SKM-1 (cell line): ENCODE measurements at regions not wholly inside any gene's neighbourhood (a gene's known extent, or its start where the extent isn't known, plus 50 kb on each side); places are given as distances from the start of the nearest gene placed in this dataset.
"Not testable (repeated sequence)": the region's sequence is repeated elsewhere in the genome, so short reads cannot be mapped to it uniquely, and the experiment has no call there.

ENCODE experiments used
- DNase-seq: peaks from one replicate; lab custom pipeline; 2025; ENCODE audit not compliant: unreplicated experiment; lab: John Stamatoyannopoulos, UW

DNA sequence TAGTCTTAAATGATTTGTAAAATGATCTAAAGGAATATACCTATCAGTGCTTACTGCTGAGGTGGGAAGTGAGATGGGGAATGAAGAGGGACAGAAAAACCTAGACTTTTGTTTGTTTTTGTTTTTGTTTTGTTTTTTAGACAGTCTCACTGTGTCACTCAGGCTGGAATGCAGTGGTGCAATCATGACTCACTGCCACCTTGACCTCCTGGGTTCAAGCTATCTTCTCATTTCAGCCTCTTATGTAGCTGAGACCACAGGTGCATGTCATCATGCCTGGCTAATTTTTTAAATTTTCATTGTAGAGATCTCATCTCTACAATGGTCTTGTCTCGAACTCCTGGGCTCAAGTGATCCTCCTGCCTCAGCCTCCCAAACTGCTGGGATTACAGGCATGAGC is 116.4 kb upstream of the SEM1 start:
- no peak for DNase-seq

DNA sequence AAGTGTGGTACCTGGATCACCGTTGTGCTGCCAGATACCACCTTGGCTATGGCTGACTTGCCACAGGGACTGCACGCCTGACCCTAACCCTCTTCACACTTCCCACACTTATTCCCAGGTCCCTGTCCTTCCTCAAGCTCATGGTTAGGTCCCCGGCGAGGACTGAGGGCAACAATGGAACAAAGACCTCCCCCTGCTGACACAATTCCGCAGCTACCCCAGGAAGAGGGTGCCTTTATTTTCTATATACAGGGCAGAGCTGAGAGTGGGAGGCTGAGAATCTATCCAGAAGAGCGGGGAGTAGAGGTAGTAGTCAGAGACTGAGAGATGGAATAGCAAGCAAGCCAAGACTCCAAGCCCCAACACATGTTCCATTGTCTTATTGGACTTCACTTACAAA is 118.1 kb upstream of the SEM1 start:
- DNase-seq = no peak

DNA sequence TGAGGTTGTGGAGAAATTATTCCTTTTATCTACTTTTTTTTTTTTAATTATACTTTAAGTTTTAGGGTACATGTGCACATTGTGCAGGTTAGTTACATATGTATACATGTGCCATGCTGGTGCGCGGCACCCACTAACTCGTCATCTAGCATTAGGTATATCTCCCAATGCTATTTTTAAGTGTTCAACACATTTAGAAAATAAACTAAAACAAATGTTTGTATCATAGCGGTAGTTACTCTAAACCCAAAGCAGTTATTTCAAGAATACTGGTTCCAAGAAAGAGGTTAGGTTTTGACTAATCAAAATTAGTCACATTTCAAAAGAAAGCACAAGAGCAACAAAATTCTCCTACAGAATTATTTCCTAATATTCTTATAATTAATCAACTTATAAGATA is 119.5 kb upstream of the SEM1 start:
- DNase-seq = not testable (repeated sequence)

- DNase-seq = no peak
These were observed 121.8 kb upstream of the SEM1 start for GRCh38 chr7:96831446-96831845.

GRCh38 chr7:96832092-96832662 is 122.5 kb upstream of the SEM1 start:
- DNase-seq = no peak

DNA sequence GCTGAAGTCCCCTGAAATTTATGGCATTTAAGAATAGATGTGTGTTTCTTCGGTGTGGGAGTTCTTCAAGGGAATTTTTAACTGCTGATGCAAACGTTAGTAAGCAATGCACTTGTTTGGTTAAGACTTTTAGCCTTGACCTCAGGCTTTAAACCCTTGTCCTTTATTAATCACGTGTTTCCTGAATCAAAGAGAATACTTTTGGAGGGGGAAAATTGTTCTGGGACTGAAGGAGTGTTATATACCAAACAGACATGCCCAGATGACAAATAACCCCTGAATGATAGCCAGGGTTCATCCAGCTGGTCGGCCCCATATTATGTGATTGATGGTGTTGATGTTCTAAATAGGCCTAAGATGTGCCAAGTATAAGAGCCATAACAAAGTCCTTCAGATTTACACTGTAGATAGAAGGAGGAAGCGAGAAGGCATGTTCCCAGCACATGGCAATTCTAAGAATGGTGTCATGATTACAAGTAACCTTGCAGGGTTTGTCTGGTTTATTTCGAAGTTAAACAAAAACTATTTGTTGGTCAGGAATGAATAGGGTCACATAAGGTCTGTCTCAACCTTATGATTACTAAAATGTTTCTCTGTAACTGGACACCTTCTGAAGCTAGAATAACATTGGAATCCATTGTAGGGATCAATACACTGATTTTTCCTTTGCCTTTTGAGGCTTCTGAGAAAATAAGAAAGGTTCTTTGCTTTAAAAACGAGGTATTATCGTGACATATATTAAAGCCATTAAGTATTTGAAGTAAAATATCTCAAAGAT is 124.2 kb upstream of the SEM1 start:
- DNase-seq = no peak

GRCh38 chr7:96836456-96836855 is 126.8 kb upstream of the SEM1 start:
- DNase-seq = no peak

DNA sequence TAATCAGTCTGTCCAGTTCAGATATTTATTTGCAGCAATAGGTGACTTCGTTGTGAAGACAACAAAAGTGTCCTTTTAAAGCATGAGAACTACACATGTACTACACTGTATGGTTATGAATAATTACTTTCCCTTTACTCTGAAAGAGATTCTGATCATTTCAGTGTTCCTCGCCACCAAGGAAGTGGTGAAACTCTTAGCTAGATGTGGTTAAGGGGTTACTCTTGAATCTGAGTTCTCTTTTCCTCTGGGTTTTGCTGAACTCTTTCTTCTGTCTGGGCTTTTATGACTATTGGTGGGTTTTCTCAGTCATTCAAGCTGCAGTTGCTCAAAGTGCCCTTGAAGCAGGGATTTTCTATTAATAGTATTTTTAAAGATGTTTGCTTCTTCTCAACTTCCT is 127.9 kb upstream of the SEM1 start:
- peak; percentile 74 for DNase-seq

DNA sequence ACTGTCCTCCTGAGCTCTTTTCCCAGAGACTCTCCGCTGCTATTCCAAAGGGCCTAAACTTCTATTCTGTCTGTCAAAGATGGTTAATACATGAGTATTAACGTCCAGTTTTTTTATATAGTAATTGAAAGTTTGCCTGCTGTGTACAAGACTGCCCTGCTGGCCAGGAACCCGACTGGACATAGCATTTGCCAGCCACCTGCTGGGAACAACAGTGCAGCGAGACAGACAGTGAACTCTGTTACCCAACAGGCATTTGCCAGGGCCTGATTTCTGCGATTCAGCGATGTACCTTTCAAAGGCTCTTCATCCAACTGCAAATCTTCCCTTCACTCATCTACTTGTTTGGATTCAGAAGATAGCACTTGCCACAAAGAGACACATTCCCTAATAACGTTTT is 128.8 kb upstream of the SEM1 start:
- DNase-seq = no peak

DNA sequence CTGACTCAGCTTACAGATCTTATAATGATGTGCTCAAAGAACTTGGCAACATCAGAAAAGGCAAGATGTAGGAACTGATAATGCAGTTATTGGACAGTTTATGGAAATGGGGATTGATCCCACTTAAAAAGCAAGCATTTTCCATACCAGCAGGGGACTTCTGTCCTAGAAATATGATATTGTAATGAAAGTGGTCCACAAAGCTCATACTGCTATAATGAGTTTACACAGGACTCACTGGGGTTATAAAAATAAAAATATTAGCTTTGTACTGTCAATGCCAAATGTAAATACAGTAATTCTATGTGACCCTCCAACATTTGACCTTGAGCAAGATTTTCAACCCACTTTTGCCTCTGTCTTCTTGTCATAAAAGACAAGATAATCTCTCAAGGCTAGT is 145.5 kb upstream of the SEM1 start:
- no peak for DNase-seq

DNA sequence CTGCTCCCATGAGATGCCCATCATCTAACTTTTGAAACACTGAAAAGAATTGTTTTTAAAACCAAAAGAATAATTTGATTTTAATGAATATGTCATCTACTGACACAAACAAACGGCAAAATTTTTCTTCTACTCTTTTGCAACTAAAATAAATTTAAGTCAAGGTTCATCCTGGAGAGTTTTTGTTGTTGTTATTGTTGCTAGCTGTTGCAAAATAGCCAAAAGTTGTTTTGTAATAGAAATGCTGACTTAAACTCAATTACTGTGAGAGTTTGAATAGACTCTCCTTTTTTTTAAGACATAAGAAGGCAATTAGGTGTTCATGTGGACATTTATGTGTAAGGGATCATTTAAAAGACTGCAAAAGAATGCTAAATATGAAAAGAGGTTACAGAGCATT is 146.0 kb upstream of the SEM1 start:
- DNase-seq = no peak

- no peak for DNase-seq
These were observed 135.8 kb upstream of the DLX6 start for GRCh38 chr7:96869538-96869937.

DNA sequence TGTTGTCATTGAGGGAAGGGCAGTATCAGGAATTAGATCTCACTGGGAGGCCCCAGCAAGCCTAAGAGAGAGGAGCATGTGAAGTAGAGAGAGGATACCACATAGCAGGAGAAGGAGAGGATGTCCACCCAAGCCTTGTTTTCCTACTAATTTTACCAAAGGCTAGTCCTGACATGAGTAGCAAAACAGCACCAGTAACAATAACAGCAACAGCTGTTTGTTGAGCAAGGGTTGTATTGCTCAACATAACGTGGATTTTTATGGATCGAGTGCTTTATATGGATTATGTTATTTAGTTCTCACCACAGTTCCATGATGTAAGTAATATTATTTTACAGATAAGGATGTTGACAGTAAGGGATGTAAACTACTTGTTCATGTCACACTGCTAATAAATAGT is 135.2 kb upstream of the DLX6 start:
- no peak for DNase-seq

DNA sequence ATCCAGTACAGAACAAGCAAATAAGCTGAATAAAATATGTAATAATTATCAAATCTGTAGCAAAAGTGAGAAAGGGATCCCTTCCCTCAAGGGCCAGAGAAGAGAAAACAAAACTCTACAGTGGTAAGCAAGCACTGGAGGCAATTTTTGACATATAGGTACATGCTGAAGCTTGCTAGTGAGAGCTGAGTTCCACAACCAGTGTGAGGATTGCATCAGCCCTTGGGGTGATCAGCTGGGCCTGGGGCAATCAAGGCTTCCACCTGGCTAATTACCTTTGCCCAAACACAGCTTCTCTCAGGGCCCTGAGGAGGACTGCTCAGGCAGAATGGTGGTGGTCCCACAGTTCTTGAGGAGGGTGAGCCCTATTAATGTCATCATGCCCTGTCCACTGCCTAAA is 134.4 kb upstream of the DLX6 start:
- no peak for DNase-seq

DNA sequence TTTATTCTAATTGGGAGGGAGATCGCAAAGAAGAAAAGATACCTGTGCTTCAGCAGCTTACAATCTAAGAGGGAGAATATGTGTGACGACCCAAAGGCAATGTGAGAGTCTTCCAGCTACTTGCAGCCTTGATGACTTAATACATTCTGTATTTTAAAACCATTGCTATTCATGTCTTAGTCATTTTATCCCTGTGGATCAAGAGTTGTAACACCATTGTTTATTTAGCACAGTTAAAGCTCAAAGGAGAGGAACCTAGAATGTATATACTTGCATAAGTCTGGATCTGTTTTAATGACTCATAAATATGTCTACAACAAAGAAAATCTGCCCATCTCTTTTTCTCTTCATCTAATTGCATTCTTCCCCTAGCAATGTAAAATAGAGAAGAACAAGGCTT is 117.9 kb upstream of the DLX6 start:
- DNase-seq = no peak

GRCh38 chr7:96899108-96899507 is 106.2 kb upstream of the DLX6 start:
- DNase-seq = no peak

DNA sequence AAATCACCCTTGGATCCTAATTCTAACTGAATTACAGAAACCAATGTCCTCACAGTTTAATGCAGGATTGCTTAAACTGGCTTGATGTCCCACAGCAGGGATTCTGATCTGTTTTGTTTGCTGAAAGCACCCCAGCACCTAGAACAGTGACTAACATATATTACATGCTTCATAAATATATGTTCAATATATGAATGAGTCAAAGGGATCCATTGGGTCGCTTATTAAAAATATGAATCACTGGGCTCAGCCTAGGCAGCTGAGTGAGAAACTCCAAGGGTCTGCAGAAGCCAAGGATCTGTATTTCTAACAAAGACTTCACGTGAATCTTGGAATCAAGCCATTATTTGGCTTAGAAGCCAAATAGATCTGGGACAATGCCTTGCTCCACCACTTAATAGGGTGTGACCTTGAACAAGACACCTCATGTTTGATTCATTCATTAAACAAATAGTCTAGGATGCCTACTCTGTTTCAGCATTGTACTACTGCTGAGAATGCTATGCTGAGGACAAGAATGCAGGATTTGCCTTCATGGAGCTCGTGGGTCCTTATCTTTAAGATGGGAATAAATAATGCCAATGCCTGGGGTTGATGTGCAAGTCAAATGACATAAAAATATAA is 103.4 kb upstream of the DLX6 start:
- no peak for DNase-seq

GRCh38 chr7:96903906-96904305 is 101.4 kb upstream of the DLX6 start:
- DNase-seq = no peak

DNA sequence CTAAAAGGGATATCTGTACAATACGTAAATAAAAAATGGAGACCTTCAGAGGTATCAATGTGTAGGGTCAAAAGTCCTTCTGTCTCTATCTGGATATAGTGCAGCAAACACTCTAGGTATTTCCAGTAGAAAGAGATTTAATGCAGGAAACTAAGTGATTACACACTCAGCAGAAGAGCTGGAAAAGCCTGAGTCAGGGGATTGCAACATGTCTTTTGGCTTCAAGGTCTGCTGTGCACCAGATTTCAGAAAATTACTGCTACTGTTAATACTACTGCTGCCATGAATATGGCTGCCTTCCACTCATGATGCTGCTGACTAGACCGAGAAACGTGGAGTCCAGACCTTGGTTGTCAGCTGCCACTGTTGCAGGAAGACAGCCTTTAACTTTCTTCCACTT is 94.9 kb upstream of the DLX6 start:
- DNase-seq = no peak

DNA sequence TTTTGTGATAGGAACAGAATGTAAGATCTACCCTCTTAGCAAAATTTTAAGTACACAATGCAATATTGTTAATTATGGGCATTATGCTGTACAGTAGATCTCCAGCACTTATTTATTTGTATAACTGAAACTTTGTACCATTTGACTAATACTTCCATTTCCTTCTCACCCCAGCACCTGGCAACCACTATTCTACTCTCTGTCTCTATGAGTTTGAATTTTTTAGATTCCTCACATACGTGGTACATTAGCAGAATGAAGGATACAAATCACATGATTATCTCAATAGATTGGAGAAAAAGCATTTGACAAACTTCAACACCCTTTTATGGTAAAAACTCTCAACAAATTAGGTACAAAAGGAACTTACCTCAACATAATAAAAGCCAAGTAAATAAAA is 90.3 kb upstream of the DLX6 start:
- no peak for DNase-seq

DNA sequence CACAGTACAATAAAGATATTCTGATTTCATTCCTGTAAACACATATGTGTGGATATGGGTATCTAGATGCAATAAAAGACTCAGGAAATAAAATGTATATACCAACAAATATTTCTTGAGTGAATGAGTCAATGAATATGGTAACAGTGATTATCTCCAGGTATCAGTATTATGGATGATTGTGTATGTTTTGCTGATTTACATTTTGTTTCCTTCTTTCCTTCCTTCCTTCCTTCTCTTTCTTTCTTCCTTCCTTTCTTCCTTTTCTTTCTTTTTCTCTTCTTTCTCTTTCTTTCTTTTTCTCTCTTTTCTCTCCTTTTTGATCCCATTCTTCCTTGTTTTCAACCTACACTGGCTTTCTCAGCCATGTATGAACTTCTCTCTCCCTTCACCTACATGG is 85.3 kb upstream of the DLX6 start:
- DNase-seq = no peak

- DNase-seq = no peak
These were observed 84.6 kb upstream of the DLX6 start for GRCh38 chr7:96920713-96921112.

DNA sequence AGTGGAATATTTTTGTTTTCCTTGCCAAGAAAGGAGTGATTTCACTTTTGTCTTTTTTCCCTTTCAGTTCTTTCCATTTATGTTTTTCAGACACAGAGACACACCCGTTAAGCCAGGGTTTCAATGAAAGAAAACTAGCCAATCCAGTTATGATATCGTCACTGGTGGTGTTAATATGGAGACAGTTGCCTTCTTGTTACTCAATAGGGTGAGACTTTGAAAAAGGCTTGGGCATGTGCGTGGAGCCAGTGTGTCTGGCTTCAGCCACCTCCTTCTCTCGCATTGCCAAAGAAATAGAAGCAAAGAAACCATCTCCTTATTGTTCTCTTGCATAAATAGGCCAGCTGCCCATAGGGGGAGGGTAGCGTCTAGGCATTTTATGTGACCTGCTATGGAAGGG is 84.1 kb upstream of the DLX6 start:
- DNase-seq = no peak
